H1 (cell line): ENCODE measurements at regions not wholly inside any gene's neighbourhood (a gene's known extent, or its start where the extent isn't known, plus 50 kb on each side); places are given as distances from the start of the nearest gene placed in this dataset.

ENCODE experiments used
- BACH1 ChIP-seq: IDR thresholded peaks from 2 replicates; pipeline ENCODE4 v1.6.1; 2012; ENCODE audit warnings: low read length, improper control_type of control experiment
- HDAC6 ChIP-seq: IDR thresholded peaks from one replicate; pipeline ENCODE4 v1.7.1; 2012; ENCODE audit warnings: low read depth, mild to moderate bottlenecking, inconsistent platforms, low read length, moderate library complexity
- JUN ChIP-seq: IDR thresholded peaks from 2 replicates; pipeline ENCODE4 v1.6.1; 2011; ENCODE audit warnings: low read depth, mild to moderate bottlenecking, improper control_type of control experiment, low read length
- RAD21 ChIP-seq, 2 experiments: IDR thresholded peaks in 1 of 2; conservative IDR thresholded peaks in 1 of 2; 2 replicates each; pipeline ENCODE4 v1.6.1; 2011; ENCODE audit warnings: low read depth in 2 of 2, low read length in 2 of 2, improper control_type of control experiment in 1 of 2, inconsistent platforms in 1 of 2, mild to moderate bottlenecking in 1 of 2, moderate library complexity in 1 of 2
- SP4 ChIP-seq: IDR thresholded peaks from 2 replicates; pipeline ENCODE4 v1.6.1; 2012; ENCODE audit warnings: low read length, inconsistent platforms
- TAF7 ChIP-seq: optimal IDR thresholded peaks from 2 replicates; pipeline ENCODE3; 2011; ENCODE audit warnings: low read depth, mild to moderate bottlenecking, inconsistent platforms, low read length, moderate library complexity, borderline replicate concordance
- TF ChIP-seq, protein P1 (sequence below): fragments of 300-600 bp; sonication (generic); IDR thresholded peaks from 2 replicates; pipeline ENCODE4 v1.7.1; 2012; ENCODE audit warnings: low read length, moderate library complexity, mild to moderate bottlenecking, inconsistent platforms; ENCODE audit not compliant: insufficient replicate concordance
- TF ChIP-seq, protein P2 (sequence below): IDR thresholded peaks from 2 replicates; pipeline ENCODE4 v1.6.1; 2012; ENCODE audit warnings: inconsistent platforms

DNA sequence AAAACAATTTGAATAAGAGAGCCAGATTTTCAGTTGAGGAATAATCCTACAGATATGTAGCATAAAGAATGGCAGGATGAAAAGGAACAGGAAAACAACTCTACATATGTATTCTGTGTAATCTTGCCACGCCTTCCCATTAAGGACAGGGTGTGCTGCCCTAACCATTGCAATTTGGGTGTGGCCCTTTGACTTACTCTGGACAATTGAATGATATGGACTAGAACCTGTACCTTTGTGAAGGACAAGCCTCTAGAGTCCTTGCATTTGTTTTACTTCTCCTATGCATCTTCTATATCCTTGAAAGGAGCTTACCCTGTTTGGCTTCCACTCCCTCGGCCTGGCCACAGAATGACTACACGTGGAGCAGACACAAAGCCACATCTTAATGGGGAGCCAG, 1261.6 kb upstream of the GBE1 start (continued):
- TF ChIP-seq, protein P1, sequence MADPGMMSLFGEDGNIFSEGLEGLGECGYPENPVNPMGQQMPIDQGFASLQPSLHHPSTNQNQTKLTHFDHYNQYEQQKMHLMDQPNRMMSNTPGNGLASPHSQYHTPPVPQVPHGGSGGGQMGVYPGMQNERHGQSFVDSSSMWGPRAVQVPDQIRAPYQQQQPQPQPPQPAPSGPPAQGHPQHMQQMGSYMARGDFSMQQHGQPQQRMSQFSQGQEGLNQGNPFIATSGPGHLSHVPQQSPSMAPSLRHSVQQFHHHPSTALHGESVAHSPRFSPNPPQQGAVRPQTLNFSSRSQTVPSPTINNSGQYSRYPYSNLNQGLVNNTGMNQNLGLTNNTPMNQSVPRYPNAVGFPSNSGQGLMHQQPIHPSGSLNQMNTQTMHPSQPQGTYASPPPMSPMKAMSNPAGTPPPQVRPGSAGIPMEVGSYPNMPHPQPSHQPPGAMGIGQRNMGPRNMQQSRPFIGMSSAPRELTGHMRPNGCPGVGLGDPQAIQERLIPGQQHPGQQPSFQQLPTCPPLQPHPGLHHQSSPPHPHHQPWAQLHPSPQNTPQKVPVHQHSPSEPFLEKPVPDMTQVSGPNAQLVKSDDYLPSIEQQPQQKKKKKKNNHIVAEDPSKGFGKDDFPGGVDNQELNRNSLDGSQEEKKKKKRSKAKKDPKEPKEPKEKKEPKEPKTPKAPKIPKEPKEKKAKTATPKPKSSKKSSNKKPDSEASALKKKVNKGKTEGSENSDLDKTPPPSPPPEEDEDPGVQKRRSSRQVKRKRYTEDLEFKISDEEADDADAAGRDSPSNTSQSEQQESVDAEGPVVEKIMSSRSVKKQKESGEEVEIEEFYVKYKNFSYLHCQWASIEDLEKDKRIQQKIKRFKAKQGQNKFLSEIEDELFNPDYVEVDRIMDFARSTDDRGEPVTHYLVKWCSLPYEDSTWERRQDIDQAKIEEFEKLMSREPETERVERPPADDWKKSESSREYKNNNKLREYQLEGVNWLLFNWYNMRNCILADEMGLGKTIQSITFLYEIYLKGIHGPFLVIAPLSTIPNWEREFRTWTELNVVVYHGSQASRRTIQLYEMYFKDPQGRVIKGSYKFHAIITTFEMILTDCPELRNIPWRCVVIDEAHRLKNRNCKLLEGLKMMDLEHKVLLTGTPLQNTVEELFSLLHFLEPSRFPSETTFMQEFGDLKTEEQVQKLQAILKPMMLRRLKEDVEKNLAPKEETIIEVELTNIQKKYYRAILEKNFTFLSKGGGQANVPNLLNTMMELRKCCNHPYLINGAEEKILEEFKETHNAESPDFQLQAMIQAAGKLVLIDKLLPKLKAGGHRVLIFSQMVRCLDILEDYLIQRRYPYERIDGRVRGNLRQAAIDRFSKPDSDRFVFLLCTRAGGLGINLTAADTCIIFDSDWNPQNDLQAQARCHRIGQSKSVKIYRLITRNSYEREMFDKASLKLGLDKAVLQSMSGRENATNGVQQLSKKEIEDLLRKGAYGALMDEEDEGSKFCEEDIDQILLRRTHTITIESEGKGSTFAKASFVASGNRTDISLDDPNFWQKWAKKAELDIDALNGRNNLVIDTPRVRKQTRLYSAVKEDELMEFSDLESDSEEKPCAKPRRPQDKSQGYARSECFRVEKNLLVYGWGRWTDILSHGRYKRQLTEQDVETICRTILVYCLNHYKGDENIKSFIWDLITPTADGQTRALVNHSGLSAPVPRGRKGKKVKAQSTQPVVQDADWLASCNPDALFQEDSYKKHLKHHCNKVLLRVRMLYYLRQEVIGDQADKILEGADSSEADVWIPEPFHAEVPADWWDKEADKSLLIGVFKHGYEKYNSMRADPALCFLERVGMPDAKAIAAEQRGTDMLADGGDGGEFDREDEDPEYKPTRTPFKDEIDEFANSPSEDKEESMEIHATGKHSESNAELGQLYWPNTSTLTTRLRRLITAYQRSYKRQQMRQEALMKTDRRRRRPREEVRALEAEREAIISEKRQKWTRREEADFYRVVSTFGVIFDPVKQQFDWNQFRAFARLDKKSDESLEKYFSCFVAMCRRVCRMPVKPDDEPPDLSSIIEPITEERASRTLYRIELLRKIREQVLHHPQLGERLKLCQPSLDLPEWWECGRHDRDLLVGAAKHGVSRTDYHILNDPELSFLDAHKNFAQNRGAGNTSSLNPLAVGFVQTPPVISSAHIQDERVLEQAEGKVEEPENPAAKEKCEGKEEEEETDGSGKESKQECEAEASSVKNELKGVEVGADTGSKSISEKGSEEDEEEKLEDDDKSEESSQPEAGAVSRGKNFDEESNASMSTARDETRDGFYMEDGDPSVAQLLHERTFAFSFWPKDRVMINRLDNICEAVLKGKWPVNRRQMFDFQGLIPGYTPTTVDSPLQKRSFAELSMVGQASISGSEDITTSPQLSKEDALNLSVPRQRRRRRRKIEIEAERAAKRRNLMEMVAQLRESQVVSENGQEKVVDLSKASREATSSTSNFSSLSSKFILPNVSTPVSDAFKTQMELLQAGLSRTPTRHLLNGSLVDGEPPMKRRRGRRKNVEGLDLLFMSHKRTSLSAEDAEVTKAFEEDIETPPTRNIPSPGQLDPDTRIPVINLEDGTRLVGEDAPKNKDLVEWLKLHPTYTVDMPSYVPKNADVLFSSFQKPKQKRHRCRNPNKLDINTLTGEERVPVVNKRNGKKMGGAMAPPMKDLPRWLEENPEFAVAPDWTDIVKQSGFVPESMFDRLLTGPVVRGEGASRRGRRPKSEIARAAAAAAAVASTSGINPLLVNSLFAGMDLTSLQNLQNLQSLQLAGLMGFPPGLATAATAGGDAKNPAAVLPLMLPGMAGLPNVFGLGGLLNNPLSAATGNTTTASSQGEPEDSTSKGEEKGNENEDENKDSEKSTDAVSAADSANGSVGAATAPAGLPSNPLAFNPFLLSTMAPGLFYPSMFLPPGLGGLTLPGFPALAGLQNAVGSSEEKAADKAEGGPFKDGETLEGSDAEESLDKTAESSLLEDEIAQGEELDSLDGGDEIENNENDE, result no peak
- no peak for TF ChIP-seq SP4
- TF ChIP-seq, protein P2, sequence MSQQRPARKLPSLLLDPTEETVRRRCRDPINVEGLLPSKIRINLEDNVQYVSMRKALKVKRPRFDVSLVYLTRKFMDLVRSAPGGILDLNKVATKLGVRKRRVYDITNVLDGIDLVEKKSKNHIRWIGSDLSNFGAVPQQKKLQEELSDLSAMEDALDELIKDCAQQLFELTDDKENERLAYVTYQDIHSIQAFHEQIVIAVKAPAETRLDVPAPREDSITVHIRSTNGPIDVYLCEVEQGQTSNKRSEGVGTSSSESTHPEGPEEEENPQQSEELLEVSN, result no peak
- no peak for TF ChIP-seq TAF7
- TF ChIP-seq RAD21 (IDR thresholded peaks at IDR 0.05 in 1 of 2, conservative IDR thresholded peaks at IDR 0.05 in 1 of 2; ENCODE audit: low read depth in 2 of 2, low read length in 2 of 2), result no peak
- TF ChIP-seq JUN, result no peak
- TF ChIP-seq HDAC6, result no peak
- TF ChIP-seq BACH1, result no peak
